GM21825 (cell line): ENCODE measurements at regions not wholly inside any gene's neighbourhood (a gene's known extent, or its start where the extent isn't known, plus 50 kb on each side); places are given as distances from the start of the nearest gene placed in this dataset.

Source experiments
- ATAC-seq: cut with Tn5 transposase; IDR thresholded peaks from one replicate; pipeline ENCODE4 v1.9.1; 2021; ENCODE audit warnings: mild to moderate bottlenecking, moderate library complexity; ENCODE audit not compliant: unreplicated experiment

DNA sequence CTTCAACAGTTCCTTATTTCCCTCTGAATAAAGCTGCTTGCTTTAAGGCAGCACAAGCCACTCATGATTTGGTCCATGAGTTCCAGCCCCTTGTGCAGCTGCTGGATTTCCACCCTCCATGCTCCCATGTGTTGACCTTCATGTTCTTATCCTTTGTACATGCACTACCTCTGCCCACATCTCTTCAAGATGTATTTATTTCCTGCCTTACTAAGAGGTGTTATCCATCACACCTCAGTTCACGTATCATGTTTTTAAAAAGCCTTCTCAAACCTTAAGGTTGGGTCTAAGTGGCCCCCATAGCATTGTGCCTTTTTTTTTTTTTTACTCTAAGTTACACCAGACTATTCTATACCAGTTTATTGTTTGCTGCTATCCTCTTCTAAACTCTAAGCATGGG, 107.7 kb downstream of the SIPA1L2 start:
- ATAC-seq = no peak

GRCh38 chr1:232521660-232522059, 108.3 kb downstream of the SIPA1L2 start:
- ATAC-seq = no peak

DNA sequence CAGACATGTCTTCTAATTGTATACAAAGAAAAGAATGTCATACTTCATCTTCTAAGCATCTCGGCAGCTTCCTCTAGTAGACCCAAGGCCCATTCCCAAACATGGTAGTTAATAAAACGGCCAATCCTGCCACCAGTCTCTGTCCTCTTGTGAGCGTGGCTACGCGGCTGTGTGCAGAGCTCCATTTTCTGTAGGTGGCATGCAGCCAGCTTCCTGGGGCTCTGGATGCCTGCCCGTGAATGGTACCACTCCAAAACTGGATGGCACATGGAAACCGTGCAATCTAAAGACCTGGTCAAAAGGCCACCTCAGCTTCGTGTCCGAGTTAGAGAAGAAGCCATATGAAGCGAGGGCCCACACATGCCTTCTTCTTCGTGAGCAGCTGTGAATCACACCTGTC, 110.7 kb downstream of the SIPA1L2 start:
- ATAC-seq = no peak

DNA sequence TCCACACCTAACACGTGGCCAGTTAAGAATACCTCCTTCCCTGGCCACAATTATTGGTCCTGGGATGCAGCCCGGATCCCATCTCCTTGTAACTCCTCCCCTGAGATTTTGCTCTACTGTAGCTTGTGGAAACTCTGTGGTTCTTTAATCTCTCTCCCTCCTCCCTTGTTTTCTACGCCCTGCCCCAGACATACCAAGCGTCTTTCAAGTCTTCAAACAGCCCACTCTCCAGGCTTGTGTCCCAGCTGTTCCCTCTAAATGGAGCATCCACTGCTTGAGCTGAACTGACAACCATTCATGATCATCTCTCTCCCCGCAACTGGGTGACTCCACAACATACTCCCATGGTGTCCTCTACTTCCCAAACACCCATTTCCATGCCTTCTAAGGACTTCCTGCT, 111.6 kb downstream of the SIPA1L2 start:
- no peak for ATAC-seq

DNA sequence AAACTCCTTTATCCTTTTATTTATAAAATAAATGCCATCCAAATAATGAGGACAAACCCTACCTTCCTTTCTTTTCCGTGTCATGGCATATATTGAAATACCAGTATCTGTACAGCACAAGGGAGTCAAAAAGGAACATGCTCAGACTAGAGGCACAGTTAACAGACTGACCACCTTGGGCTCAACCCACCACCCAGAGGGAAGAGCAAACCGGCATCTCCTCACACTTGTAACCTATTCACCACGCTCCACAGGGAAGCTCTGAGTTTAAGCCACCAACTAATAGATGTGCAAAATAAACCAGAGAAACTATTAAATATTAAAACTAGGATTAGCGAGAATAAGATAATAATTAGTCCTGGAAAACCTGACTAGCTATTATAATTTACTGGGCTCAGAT, 112.7 kb downstream of the SIPA1L2 start:
- no peak for ATAC-seq

- no peak for ATAC-seq
Measured at GRCh38 chr1:232515706-232516105, 114.2 kb downstream of the SIPA1L2 start.

- ATAC-seq = no peak
Measured at GRCh38 chr1:232512712-232513111, 117.2 kb downstream of the SIPA1L2 start.

DNA sequence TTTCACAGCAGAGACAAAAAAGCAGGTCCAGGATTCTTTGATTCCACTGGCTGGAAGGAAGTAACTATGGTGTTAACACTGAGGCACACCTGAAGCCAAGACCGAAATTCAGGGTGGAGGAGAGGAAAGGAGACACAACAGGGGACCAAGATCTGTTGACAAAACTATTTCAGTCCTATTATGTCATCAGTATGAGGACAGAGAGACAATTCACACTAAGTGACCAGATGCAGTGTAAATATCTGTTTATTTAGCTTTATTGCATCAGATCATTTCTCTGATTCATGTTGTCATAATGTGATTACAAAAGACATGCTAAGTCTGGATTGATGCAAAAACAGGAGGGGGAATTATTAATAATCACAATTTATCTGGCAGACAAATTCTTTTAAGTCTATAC, 118.8 kb downstream of the SIPA1L2 start:
- ATAC-seq = no peak

- ATAC-seq = no peak
Measured at GRCh38 chr1:232510367-232511110, 119.4 kb downstream of the SIPA1L2 start.

DNA sequence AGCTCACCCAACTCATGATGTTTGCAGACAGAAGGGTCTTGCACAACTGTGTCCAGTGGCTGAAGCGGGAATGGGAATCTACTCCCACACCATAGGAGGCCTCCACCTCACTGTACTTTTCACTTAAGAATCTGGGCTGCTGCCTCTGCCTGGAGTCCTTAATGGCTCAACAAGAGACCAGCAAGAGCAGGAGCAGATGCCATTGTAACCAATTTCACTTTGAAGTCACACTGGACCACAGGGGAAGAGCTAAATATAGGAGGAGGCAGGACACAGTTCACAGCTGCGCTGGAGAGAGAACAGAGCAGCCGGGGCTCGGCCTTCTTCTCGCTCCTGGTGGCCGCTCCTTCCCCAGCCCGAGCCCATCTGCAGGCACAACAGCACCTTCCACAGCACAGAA, 120.4 kb downstream of the SIPA1L2 start:
- no peak for ATAC-seq

DNA sequence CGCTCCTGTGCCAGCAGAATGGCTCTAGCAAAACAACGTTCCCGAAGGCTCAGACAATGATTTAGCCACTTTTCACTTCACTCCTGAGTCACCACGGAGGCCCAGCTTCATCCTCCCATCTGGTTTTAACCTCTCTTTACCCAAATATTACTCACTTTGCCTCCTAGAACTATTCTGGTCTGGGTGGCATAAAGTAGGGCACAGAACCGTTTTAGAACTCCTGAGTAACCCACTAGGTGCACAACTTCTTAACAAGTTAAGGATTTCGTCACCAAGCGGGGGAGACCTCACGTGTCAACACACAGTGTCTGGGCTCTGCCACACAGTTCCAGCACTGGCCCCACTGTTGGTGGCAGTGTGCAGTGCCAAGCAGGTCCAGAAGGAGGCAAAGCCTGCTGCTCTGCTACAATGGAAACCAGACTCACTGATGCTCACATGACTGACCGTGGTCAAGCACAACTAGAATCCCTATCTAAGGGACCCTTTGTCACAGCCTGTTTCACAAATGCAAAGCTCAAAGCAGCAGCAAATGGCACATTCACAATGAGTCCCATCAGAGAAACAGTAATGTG, 121.7 kb downstream of the SIPA1L2 start:
- ATAC-seq = no peak

- ATAC-seq = no peak
Measured at GRCh38 chr1:232507571-232507970, 122.4 kb downstream of the SIPA1L2 start.

DNA sequence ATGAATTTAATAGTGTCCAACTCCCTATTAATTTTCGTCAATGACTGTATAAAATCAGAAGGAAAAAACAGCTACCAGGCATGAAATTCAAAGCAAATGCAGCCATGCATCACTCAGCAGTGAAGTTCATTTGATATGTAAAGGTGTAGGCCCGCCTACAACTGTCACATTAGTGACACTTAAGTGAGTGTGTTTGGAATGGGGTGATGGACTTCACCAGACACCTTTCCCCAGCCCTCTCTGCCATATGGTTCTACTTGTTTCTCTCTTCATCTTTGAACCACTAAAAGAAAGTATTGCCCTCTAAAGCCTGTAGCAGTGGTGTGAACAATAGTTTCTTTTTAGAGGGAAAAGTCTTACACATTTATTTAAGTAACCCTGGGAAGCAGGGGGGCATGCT, 124.0 kb downstream of the SIPA1L2 start:
- ATAC-seq = no peak

- ATAC-seq = no peak
Measured at GRCh38 chr1:232504651-232505050, 125.3 kb downstream of the SIPA1L2 start.

DNA sequence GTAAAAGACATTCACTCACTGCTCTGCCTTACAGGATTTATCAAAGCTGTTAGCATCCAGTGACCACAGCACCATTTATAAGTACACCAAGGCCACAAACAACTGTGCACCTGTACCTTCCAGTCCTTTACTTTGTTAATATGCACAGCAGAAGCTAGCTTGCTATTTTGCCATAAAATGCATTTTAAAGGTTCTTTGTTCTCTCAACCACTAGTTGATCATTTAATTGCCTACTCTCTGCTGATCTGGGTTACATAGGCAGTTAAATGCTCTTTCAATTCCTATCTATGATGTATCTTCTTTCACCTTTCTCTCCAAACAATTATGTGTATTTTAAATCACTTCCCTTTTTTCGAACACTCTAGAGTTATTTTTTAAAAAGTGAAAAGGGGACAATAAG, 126.4 kb downstream of the SIPA1L2 start:
- no peak for ATAC-seq

- ATAC-seq = no peak
Measured at GRCh38 chr1:232501854-232502253, 128.1 kb downstream of the SIPA1L2 start.

- no peak for ATAC-seq
Measured at GRCh38 chr1:232499188-232499587, 130.7 kb downstream of the SIPA1L2 start.

GRCh38 chr1:232493869-232494268, 136.1 kb downstream of the SIPA1L2 start:
- no peak for ATAC-seq

DNA sequence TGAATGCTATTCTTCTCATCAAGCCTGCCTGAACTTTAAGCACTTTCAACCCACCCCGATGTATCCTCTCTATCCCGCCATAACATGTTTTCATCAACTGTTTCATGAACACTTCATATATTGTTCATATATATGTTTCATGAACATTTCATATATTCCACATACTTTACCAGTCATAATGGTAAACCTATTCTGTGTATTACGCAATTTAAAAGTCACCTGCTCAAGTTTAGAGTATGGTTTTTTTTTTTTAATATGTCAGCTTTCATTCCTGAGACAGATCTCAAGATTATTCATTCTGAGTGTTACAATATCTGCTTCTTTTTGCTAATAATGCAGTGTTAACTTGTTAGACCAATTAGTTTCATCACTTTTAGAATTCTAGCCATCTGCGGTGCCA, 140.7 kb downstream of the SIPA1L2 start:
- ATAC-seq = no peak

DNA sequence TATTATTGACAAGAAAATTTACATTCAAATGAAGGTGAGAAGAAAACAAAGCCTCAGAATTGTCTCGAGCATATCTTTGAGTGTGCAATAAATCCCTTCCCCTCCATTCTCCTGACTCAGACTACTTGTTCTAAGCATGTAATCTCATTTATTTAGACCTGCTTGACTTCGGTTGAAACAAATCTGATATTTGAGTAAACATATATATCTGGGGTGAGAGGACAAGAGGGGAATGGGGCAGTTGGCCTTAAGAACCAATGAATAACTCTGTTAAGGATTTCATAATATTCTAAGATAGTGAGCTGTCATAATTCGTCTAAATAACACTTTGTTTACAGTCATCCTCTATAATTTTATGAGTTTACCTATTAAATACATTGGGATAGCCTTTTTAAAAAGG, 142.7 kb downstream of the SIPA1L2 start:
- ATAC-seq = no peak

DNA sequence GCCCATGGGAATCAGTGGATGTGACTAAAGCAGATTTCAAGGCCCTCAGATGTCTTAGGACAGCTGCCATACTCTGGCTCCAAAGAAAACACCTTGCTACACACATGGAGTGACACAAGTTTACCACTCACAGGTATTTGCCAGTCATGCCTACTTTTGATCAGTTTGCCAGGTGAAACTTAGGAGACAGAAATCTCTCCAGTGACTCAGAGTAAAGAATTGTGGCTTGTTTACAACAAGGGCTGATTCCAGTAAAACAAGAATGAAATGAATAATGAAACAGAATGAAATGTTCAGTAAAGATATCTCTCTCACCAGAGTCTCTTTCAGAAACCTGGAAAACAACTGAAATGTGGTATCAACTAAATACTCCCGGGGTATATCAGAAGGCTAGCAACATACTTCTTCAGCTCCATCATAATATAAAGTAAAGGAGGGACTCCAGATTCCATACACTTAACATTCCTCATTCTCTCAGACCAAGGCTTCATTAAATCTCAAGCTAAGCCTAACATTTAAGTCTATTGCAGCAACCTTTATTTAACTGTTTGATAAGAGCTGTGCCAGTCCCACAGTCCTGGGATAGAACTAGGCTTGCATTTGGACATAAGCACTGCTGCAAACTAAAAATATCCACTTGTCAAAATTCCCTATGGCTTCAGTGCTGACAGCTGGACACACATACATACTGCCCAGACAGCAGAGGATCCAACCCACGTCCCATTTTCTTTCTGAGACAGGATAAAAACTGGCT, 143.3 kb downstream of the SIPA1L2 start:
- no peak for ATAC-seq

GRCh38 chr1:232486006-232486405, 143.9 kb downstream of the SIPA1L2 start:
- ATAC-seq = no peak
